ENCODE measurements at regions not wholly inside any gene's neighbourhood (a gene's known extent, or its start where the extent isn't known, plus 50 kb on each side); places are given as distances from the start of the nearest gene placed in this dataset.

DNA sequence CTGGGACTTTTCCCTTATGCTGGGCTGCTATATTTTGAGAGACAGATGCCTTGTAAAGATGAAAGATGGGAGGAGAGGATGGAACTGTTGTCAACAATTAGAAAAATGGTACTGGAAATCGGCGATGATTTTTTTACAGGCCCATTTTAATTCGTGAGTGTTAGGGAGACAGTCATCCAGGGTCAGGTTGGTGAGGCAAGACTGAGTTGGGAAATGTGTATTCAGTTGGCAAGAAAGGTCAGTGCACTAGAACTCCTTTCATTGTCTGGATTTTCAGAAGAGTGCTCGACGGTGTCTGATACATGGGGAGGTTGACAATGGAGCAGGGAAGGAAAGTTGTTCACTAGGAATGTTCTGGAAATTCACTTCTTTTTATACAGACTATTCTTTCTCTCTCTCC is 394.4 kb downstream of the QKI start:
- Histone ChIP-seq H3K4me3 (ENCODE audit: low read length) (no peak overlapping the region), H3K27me3 (ENCODE audit: control insufficient read depth in 2 of 2, insufficient read depth in 2 of 2, low read length in 2 of 2) (no peaks in the 10 kb centered on the region), H3K9me3 (ENCODE audit: control insufficient read depth in 2 of 3, low read length in 3 of 3) (no peaks in the 10 kb centered on the region), H3K36me3 (ENCODE audit: control insufficient read depth in 2 of 3, insufficient read depth in 3 of 3, low read length in 3 of 3) (no peaks in the 10 kb centered on the region), H3K4me1 (ENCODE audit: control insufficient read depth in 2 of 2, insufficient read depth in 2 of 2, low read length in 2 of 2) (no peaks in the 10 kb centered on the region), H3K27ac (ENCODE audit: low read depth, low read length) (no peak overlapping the region)
- Mint-ChIP-seq H3K36me3 (no peaks in the 10 kb centered on the region), H3K4me3 (no peak overlapping the region), H3K27me3 (peaks cover 0 to 13% (median 4%) of the 10 kb centered on the region in 5 donors), H3K4me1 (peaks cover 0 to under 1% (median 0%) of the 10 kb centered on the region in 7 donors), H3K27ac (no peak overlapping the region), H3K9me3 (no peaks in the 10 kb centered on the region)
- CTCF ChIA-PET: no interaction called here
- no peak for DNase-seq
- intact Hi-C loops (cut with micrococcal nuclease): no loop called here
- ATAC-seq: no peak
- POLR2A ChIA-PET: no interaction called here

DNA sequence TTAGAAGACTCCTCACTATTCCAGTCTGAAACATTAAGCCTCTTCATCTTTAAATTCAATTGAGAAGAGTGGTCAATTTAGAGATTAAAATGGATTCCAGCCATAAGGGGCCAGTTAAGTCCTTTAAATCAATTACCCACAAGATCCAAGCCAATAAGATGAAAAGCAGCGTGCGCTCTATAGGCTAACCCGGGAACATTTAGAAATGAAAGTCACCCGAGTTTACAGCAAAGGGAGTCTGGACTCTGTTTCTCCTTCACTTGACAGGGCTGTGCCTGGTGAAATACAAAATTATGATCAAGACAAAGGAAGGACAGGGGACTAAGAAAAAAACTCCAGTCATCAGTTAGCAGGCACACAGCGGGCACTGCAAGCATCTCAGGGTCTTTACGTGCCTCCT is 393.7 kb downstream of the QKI start:
- CTCF ChIA-PET: no interaction called here
- no peaks in the 10 kb centered on the region for H3K27me3 ChIP-seq (ENCODE audit: control insufficient read depth in 2 of 2, insufficient read depth in 2 of 2, low read length in 2 of 2)

DNA sequence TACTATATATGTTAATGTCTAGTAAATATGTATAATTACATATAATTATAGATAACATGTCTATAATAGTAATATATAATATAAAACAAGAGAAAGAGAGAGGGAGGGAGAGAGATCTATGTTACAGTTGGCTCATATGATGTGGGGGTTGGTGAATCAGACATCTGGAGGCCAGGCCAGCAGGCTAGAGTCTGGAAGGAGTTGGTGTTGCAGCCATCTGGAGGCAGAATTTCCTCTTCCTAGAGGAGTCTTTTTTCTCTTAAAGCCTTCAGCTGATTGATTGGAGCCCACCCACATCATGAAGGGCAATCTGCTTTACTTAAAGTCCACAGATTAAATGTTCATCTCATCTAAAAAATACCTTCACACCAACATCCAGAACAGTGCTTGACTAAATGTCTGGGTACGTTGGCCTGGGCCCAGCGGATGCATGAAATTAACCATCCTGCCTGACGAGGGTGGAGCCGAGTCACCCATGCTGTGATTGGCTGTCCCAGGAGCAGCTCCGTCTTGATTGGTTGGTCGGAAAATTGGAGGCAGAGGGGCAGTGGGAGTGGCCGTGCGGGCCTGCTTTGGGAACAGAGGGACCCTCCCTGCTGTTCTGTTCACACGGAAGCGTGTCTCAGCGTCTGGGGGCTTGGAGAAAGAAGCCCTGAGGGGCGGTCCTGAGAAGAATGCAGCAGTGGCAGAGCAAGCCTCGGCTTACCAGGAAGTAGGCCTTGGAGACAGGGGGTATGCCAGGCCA is 392.4 kb downstream of the QKI start:
- DNase-seq (no peak), ATAC-seq (no peak)
- Mint-ChIP-seq H3K36me3 (no peaks in the 10 kb centered on the region), H3K27me3 (peaks cover 0 to 13% (median 4%) of the 10 kb centered on the region in 5 donors), H3K27ac (no peak overlapping the region), H3K4me1 (no peaks in the 10 kb centered on the region), H3K4me3 (no peak overlapping the region), H3K9me3 (no peaks in the 10 kb centered on the region)
- ChIA-PET CTCF (no interaction called here), POLR2A (no interaction called here)
- no peaks in the 10 kb centered on the region for H3K36me3 ChIP-seq (ENCODE audit: control insufficient read depth in 2 of 3, insufficient read depth in 3 of 3, low read length in 3 of 3)
- H3K4me1 ChIP-seq (ENCODE audit: control insufficient read depth in 2 of 2, insufficient read depth in 2 of 2, low read length in 2 of 2): no peaks in the 10 kb centered on the region
- no peak overlapping the region for H3K27ac ChIP-seq (ENCODE audit: low read depth, low read length)
- intact Hi-C loops (cut with micrococcal nuclease): no loop called here
- no peaks in the 10 kb centered on the region for H3K27me3 ChIP-seq (ENCODE audit: control insufficient read depth in 2 of 2, insufficient read depth in 2 of 2, low read length in 2 of 2)
- no peak overlapping the region for H3K4me3 ChIP-seq (ENCODE audit: low read length)
- no peaks in the 10 kb centered on the region for H3K9me3 ChIP-seq (ENCODE audit: control insufficient read depth in 2 of 3, low read length in 3 of 3)

More for the DNA sequence above, 393.7 kb downstream of the QKI start:
- Mint-ChIP-seq H3K36me3 (no peaks in the 10 kb centered on the region), H3K9me3 (no peaks in the 10 kb centered on the region), H3K27me3 (peaks cover 0 to 13% (median 4%) of the 10 kb centered on the region in 5 donors), H3K27ac (no peak overlapping the region), H3K4me1 (no peaks in the 10 kb centered on the region), H3K4me3 (no peak overlapping the region)
- intact Hi-C loops (cut with micrococcal nuclease): no loop called here
- Histone ChIP-seq H3K36me3 (ENCODE audit: control insufficient read depth in 2 of 3, insufficient read depth in 3 of 3, low read length in 3 of 3) (no peaks in the 10 kb centered on the region), H3K27ac (ENCODE audit: low read depth, low read length) (no peak overlapping the region), H3K4me1 (ENCODE audit: control insufficient read depth in 2 of 2, insufficient read depth in 2 of 2, low read length in 2 of 2) (no peaks in the 10 kb centered on the region), H3K4me3 (ENCODE audit: low read length) (no peak overlapping the region), H3K9me3 (ENCODE audit: control insufficient read depth in 2 of 3, low read length in 3 of 3) (no peaks in the 10 kb centered on the region)
- DNase-seq: no peak
- no peak for ATAC-seq
- POLR2A ChIA-PET: no interaction called here

DNA sequence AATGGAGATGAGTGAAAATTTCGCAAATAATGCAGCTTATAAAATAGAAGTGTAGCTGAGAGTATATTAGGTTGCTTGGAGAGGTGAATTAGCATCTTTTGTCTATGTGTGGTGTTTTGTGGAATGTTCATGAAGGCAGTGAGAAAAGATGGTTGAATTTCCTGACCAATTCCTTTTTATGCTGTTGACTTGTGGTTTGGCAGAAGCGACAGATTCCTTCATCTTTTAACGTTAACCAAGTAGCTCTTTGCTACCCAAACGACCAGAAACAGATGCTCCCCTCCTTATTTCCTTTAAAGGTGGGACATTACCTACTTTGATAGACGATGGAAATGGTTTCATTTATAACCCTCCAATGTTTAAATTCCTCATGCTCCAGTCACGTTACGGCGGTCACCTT is 390.5 kb downstream of the QKI start:
- Mint-ChIP-seq H3K36me3 (no peaks in the 10 kb centered on the region), H3K4me3 (no peak overlapping the region), H3K27me3 (peaks cover 0 to 13% (median 4%) of the 10 kb centered on the region in 5 donors), H3K9me3 (peaks cover 0 to 3% (median 0%) of the 10 kb centered on the region in 11 donors), H3K27ac (no peak overlapping the region), H3K4me1 (no peaks in the 10 kb centered on the region)
- H3K36me3 ChIP-seq (ENCODE audit: control insufficient read depth in 2 of 3, insufficient read depth in 3 of 3, low read length in 3 of 3): no peaks in the 10 kb centered on the region
- DNase-seq (no peak), ATAC-seq (no peak)
- no peaks in the 10 kb centered on the region for H3K4me1 ChIP-seq (ENCODE audit: control insufficient read depth in 2 of 2, insufficient read depth in 2 of 2, low read length in 2 of 2)
- intact Hi-C loops (cut with micrococcal nuclease): no loop called here
- POLR2A ChIA-PET: no interaction called here
- CTCF ChIA-PET: no interaction called here
- H3K27ac ChIP-seq (ENCODE audit: low read depth, low read length): no peak overlapping the region
- H3K27me3 ChIP-seq (ENCODE audit: control insufficient read depth in 2 of 2, insufficient read depth in 2 of 2, low read length in 2 of 2): no peaks in the 10 kb centered on the region
- H3K4me3 ChIP-seq (ENCODE audit: low read length): no peak overlapping the region
- H3K9me3 ChIP-seq (ENCODE audit: control insufficient read depth in 2 of 3, low read length in 3 of 3): no peaks in the 10 kb centered on the region

DNA sequence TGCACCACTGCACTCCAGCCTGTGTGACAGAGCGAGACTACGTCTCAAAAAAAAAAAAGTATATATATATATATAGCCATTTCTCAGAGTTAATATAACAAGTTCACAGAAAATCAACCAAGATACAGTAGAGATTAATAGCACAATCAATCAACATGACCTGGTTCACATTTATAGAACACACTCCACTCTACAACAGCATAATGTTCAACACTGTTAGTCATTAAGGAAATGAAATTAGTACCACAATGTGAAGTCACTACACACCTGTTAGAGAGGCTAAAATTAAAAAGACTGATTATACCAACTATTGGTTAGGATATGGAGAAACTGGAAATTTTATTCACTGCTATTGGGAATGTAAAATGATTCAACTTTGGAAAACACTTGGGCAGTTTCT is 387.7 kb downstream of the QKI start:
- H3K4me1 Mint-ChIP-seq: no peaks in the 10 kb centered on the region
- Histone ChIP-seq H3K4me3 (ENCODE audit: low read length) (no peak overlapping the region), H3K27ac (ENCODE audit: low read depth, low read length) (no peak overlapping the region), H3K27me3 (ENCODE audit: control insufficient read depth in 2 of 2, insufficient read depth in 2 of 2, low read length in 2 of 2) (no peaks in the 10 kb centered on the region), H3K36me3 (ENCODE audit: control insufficient read depth in 2 of 3, insufficient read depth in 3 of 3, low read length in 3 of 3) (no peaks in the 10 kb centered on the region), H3K9me3 (ENCODE audit: control insufficient read depth in 2 of 3, low read length in 3 of 3) (no peaks in the 10 kb centered on the region), H3K4me1 (ENCODE audit: control insufficient read depth in 2 of 2, insufficient read depth in 2 of 2, low read length in 2 of 2) (no peaks in the 10 kb centered on the region)
- no peak overlapping the region for H3K27ac Mint-ChIP-seq
- no peaks in the 10 kb centered on the region for H3K36me3 Mint-ChIP-seq
- no peak for DNase-seq
- intact Hi-C loops (cut with micrococcal nuclease): no loop called here
- ChIA-PET CTCF (no interaction called here), POLR2A (no interaction called here)
- H3K9me3 Mint-ChIP-seq: peaks cover 0 to 13% (median 3%) of the 10 kb centered on the region in 11 donors
- peaks cover 6 to 13% (median 9%) of the 10 kb centered on the region in 5 donors for H3K27me3 Mint-ChIP-seq
- no peak overlapping the region for H3K4me3 Mint-ChIP-seq
- no peak for ATAC-seq

DNA sequence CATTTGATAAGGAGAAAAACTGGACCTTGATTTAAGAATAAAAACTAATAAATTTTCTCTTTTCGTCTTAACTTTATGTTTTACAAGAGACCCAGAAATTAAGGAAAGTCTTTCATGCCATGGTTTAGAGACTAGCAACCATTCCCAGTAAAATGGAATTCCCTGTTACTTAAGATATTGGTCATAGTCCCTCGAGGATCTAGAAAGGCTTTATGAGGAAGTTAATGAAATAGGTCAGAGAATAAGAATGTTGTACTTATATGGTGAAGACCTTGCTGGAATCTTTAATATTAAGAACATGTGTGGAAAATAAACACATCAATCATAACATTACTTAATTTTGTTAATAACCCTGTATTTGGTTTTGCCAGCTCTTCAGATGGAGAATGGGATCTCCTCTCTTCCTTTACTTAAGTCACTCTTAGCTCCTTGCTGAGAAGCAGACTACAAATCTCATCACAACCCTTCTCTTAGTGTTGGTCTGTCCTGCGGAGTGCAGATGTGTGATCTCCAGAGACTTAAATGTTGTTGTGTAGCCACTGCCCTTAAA is 382.9 kb downstream of the QKI start:
- ChIA-PET CTCF (no interaction called here), POLR2A (no interaction called here)
- Mint-ChIP-seq H3K4me1 (peaks cover 0 to 6% (median 0%) of the 10 kb centered on the region in 7 donors), H3K9me3 (peaks cover 0 to 13% (median 3%) of the 10 kb centered on the region in 11 donors), H3K36me3 (no peaks in the 10 kb centered on the region), H3K27me3 (peaks cover 8 to 30% (median 13%) of the 10 kb centered on the region in 5 donors), H3K4me3 (no peak overlapping the region), H3K27ac (no peak overlapping the region)
- H3K4me3 ChIP-seq (ENCODE audit: low read length): no peak overlapping the region
- H3K27me3 ChIP-seq (ENCODE audit: control insufficient read depth in 2 of 2, insufficient read depth in 2 of 2, low read length in 2 of 2): no peaks in the 10 kb centered on the region
- H3K9me3 ChIP-seq (ENCODE audit: control insufficient read depth in 2 of 3, low read length in 3 of 3): no peaks in the 10 kb centered on the region
- intact Hi-C loops (cut with micrococcal nuclease): no loop called here
- H3K36me3 ChIP-seq (ENCODE audit: control insufficient read depth in 2 of 3, insufficient read depth in 3 of 3, low read length in 3 of 3): no peaks in the 10 kb centered on the region
- no peak for DNase-seq
- no peak overlapping the region for H3K27ac ChIP-seq (ENCODE audit: low read depth, low read length)
- no peaks in the 10 kb centered on the region for H3K4me1 ChIP-seq (ENCODE audit: control insufficient read depth in 2 of 2, insufficient read depth in 2 of 2, low read length in 2 of 2)
- no peak for ATAC-seq
